ENCODE measurements at regions not wholly inside any gene's neighbourhood (a gene's known extent, or its start where the extent isn't known, plus 50 kb on each side); places are given as distances from the start of the nearest gene placed in this dataset.

GRCh38 chr3:3560591-3561311, 238.5 kb upstream of the LRRN1 start:
- DNase-seq (ENCODE audit: low spot score) = peak; percentile 7

GRCh38 chr3:3559786-3560185, 239.4 kb upstream of the LRRN1 start:
- no peak for DNase-seq (ENCODE audit: low spot score)

- DNase-seq (ENCODE audit: low spot score) = no peak
These were observed 243.2 kb upstream of the LRRN1 start for GRCh38 chr3:3556078-3556477.

GRCh38 chr3:3553236-3553635, 246.0 kb upstream of the LRRN1 start:
- DNase-seq (ENCODE audit: low spot score) = no peak

GRCh38 chr3:3552761-3553160, 246.5 kb upstream of the LRRN1 start:
- peak; percentile 72 for DNase-seq (ENCODE audit: low spot score)

GRCh38 chr3:3551981-3552380, 247.2 kb upstream of the LRRN1 start:
- DNase-seq (ENCODE audit: low spot score) = no peak

GRCh38 chr3:3545360-3545759, 253.9 kb upstream of the LRRN1 start:
- no peak for DNase-seq (ENCODE audit: low spot score)

GRCh38 chr3:3538451-3538850, 260.8 kb upstream of the LRRN1 start:
- DNase-seq (ENCODE audit: low spot score) = no peak

GRCh38 chr3:3532508-3532907, 266.7 kb upstream of the LRRN1 start:
- no peak for DNase-seq (ENCODE audit: low spot score)

GRCh38 chr3:3531476-3531875, 267.8 kb upstream of the LRRN1 start:
- no peak for DNase-seq (ENCODE audit: low spot score)

- no peak for DNase-seq (ENCODE audit: low spot score)
These were observed 280.0 kb upstream of the LRRN1 start for GRCh38 chr3:3519266-3519665.

- DNase-seq (ENCODE audit: low spot score) = no peak
These were observed 282.2 kb upstream of the LRRN1 start for GRCh38 chr3:3516996-3517395.

- no peak for DNase-seq (ENCODE audit: low spot score)
These were observed 282.8 kb upstream of the LRRN1 start for GRCh38 chr3:3516384-3516783.

- no peak for DNase-seq (ENCODE audit: low spot score)
These were observed 289.6 kb upstream of the LRRN1 start for GRCh38 chr3:3509665-3510064.

GRCh38 chr3:3504686-3505085, 294.5 kb upstream of the LRRN1 start:
- DNase-seq (ENCODE audit: low spot score) = no peak

GRCh38 chr3:3503411-3503810, 295.8 kb upstream of the LRRN1 start:
- no peak for DNase-seq (ENCODE audit: low spot score)

- DNase-seq (ENCODE audit: low spot score) = no peak
These were observed 299.2 kb upstream of the LRRN1 start for GRCh38 chr3:3499987-3500386.

GRCh38 chr3:3499012-3499562, 300.1 kb upstream of the LRRN1 start:
- no peak for DNase-seq (ENCODE audit: low spot score)

- no peak for DNase-seq (ENCODE audit: low spot score)
These were observed 303.6 kb upstream of the LRRN1 start for GRCh38 chr3:3495611-3496010.

- DNase-seq (ENCODE audit: low spot score) = no peak
These were observed 297.2 kb upstream of the CRBN start for GRCh38 chr3:3476669-3477068.

GRCh38 chr3:3468596-3468995, 289.1 kb upstream of the CRBN start:
- DNase-seq (ENCODE audit: low spot score) = no peak

- no peak for DNase-seq (ENCODE audit: low spot score)
These were observed 284.6 kb upstream of the CRBN start for GRCh38 chr3:3464131-3464530.

GRCh38 chr3:3461317-3461716, 281.8 kb upstream of the CRBN start:
- DNase-seq (ENCODE audit: low spot score) = no peak

GRCh38 chr3:3448468-3448867, 269.0 kb upstream of the CRBN start:
- no peak for DNase-seq (ENCODE audit: low spot score)

Measured in kidney tubule cell (primary cell).